ENCODE measurements at regions not wholly inside any gene's neighbourhood (a gene's known extent, or its start where the extent isn't known, plus 50 kb on each side); places are given as distances from the start of the nearest gene placed in this dataset.

DNA sequence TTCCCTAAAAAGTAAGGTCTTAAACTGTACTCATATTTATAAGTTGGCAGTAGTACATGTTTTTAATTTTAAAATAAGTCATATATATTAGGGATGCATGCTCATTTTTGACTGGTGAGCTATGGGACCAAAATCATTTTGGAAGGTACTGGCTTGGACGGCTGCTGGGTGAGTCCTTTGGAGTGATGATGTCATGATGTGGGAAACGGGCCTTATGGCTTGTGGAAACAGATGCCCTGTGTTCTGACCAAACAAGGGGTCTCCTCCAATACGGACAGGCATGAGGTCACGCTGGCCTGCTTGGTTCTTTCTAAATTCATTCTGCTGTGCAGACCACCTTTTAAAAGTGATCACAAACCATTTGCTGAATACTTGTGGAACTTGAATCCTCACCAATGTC lies 109.2 kb upstream of the MGAT5 start:
- no peak for DNase-seq (ENCODE audit: low spot score)

DNA sequence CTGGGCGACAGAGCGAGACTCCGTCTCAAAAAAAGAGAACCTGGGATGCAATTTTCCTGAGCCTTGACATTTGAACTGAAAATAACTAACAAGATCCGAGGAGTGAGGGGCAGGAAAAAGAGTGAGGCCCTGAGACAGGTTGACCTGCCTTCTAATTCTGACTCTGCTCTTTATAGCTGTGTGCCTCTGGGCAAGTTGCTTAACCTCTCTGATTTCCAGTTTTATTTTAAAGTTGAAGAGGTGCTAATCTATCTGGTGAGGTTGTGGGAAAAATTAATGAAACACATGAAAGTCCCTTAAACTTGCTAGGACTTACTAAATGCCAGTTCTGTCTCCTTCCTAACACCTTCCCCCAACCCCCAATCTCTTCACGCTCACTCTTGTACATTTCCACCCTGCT lies 108.4 kb upstream of the MGAT5 start:
- DNase-seq (ENCODE audit: low spot score), result no peak

DNA sequence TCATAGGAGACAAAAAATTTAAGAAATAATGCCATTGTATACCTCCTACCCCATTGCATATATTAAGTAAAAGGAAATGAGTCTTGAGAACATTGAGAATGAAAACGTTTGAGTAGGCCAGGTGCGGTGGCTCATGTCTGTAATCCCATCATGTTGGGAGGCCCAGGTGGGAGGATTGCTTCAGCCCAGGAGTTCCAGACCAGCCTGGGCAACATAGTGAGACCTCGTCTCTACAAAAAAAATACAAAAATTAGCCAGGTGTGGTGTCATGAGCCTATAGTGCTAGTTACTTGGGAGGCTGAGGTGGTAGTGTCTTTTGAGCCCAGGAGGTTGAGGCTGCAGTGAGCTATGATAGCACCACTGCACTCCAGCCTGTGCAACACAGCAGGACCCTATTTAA lies 107.7 kb upstream of the MGAT5 start:
- DNase-seq (ENCODE audit: low spot score), result no peak

DNA sequence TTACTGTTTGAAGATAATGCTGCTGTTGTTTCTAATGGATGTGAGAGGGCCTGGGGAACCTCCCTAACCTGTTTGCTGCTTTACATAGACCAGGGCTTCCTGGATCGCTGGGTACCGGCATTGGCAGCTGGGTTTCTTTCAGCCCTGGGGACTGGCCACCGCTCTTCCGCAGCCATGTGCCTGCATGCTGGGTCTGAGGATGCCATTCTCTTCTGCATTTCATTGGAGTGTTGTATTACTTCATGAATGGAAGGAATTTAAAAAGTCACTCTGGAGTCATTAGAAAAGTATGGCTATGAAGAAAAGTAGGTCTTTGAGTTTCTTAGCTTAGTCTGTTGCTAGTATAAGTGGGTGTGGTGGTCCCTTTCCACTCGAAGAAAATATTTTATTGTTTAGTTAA lies 107.3 kb upstream of the MGAT5 start:
- DNase-seq (ENCODE audit: low spot score), result no peak

DNA sequence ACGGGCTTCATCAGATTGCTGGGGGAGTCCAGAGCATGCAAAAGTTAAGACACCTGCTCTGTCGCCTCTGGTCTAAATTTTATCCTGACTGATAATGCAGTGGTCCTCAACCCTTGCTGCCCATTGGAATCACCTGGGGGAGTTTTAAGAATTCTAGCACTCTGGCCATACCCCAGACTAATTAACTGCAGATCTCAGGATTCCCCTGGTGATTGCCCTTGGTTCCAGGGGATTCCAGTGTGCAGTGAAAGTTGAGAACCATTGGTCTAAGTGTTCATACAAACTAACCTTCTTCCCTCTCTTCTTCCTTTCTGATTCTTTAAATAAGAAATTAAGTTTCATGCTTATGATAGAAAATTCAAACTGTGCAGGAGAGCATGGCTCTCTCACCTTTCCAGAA lies 105.7 kb upstream of the MGAT5 start:
- no peak for DNase-seq (ENCODE audit: low spot score)

DNA sequence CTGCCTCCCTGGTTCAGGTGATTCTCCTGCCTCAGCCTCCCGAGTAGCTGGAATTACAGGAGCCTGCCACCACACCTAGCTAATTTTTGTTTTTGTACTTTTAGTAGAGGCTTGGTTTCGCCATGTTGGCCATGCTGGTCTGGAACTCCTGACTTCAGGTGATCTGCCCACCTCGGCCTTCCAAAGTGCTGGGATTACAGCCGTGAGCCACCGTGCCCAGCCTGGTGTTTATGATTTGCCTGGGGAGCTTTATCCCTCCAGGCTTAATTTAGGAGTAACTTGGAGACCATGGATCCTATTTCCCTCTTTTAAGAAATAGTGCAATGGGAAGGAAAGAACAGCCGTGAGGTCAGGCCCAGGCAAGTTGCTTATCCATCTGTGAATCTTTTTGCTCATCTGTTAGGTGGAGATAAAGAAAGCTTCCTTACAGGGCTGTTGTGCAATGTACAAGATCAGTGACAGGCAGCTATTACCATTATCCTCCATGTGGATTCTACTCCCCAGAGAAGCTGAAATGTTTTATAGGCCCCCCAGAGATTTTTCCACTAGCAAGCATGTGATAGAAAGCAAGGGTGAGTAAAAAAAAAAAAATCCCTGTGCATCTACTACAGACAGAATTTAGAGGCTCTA lies 104.9 kb upstream of the MGAT5 start:
- no peak for DNase-seq (ENCODE audit: low spot score)

DNA sequence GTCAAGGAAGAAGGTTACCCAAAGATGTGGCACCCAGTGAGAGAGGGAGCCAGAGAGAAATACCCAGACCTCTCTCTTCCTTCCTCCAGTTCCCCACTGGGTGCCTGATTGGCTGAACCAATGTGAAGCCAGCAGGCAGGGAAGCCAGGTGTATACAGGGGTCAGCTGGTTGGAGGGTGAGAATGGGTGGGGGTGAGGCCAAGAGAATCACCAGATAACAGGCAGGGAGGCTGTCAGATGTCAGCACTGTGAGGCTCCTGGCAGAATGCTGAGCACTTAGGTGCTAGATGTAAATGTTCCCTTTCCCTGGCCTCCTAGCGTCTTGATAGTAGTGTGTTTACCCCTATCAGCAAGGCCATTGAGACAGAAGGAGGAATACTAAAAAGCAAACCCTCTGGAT lies 104.0 kb upstream of the MGAT5 start:
- no peak for DNase-seq (ENCODE audit: low spot score)

DNA sequence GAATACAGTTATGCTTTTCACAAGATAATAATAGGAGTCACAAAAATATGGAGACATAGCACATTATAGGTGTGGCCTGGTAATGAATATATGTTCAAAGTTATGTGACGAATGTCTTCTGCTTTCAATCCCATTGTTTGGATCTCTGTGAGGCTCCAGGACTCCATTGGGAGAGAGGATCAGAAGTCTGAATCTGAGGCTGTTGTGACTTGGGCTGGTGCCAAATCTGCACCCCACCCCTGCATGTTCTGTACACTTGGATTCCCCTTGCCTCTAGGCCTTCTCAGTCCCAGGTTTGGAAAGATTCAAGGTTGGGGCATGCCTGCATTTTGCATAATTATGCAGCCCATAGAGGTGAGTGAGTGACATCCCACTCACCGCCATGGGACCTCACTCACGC lies 103.1 kb upstream of the MGAT5 start:
- DNase-seq (ENCODE audit: low spot score), result no peak

DNA sequence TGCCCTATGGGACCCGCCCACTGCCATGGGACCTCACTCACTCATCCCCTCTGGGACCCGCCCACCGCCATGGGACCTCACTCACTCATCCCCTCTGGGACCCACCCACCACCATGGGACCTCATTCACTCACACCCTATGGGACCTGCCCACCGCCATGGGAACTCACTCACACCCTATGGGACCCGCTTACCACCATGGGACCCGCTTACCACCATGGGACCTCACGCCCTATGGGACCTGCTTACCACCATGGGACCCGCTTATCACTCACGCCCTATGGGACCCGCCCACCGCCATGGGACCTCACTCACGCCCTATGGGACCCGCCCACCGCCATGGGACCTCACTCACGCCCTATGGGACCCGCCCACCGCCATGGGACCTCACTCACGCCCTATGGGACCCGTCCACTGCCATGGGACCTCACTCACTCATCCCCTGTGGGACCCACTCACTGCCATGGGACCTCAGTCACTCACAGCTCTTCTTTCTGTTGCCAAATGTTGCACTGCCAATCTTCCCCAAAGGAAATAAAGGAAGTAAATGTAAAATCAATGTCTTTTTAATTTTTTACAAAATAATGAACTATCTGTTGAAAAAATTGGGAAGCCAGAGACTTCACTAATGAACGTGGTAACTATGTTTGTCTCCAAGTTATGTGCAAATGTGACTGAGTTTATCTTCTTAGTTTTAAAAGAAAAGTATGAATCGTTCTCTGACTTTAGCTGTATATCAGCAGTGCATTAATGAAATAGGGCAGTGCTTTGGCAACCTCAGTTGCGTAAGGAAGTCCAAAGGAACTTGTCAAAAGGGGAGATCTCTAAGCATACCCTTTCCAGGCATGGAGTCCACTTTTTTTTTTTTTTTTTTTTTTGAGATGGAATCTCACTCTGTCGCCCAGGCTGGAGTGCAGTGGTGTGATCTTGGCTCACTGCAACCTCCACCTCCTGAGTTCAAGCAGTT lies 101.5 kb upstream of the MGAT5 start:
- DNase-seq (ENCODE audit: low spot score), result no peak

DNA sequence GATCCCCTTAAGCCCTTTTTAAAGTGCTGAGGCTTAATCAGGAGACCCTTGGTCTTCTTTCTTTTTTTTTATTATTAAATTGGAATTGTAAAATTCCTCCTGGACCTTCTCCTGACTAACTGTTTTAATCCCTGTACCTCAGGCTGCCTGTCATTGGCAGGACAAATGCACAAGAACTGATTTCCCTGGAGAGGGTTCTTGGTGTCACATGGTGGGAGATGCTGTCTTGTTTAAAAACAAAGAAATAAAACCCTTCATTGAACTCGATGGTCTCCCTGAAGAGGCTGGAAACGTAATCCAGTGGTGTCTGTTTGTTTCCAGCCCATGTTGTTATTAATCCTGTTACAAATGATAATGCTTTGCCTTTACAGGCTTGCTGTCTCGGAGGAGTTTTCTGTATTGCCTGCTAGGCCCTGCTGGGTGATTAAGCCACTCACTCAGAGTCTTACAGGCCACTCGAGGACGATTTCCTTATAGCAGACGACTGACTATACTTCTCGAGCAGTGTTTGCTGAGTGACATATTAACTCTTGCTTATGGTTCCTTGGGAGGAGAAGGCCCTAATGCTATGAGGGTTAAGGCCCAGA lies 100.5 kb upstream of the MGAT5 start:
- DNase-seq (ENCODE audit: low spot score), result no peak

DNA sequence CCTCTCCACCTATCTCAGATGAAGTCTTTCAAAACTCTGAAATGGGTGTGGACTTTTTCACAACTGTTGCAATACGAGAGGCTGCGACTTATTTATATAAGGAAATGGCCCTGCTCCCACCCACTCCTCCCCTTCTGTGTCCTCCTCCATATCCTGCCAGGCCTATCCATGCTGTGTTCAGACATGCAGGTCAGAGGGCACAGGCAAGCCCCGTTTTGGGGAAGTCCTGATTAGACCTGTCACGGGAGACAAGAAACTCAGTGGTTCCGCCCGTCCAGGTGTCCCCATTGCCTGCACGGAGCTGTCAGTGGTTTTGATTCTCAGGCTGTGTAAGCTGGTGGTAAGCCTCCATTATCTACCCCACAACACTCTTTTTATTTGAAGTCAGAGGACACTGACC lies 99.6 kb upstream of the MGAT5 start:
- no peak for DNase-seq (ENCODE audit: low spot score)

DNA sequence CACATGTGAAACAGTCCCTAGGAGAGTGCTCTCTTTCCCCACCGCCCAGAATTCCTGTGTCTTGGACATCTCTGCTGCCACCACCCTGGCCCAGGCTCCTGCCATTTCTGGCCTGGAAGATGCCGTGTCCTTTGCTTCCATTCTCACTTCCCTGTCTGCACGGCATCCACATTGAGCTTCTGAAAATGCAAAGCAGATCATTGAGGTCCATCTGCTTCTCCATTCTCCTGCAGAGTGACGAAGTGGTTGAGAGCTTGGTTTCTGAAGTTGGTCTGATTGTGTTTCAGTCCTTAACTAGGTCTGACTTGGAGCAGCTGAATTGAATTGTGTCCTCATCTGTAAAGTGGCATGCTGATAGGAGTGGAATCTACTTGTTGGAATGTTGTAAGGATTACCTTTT lies 98.7 kb upstream of the MGAT5 start:
- DNase-seq (ENCODE audit: low spot score), result no peak

DNA sequence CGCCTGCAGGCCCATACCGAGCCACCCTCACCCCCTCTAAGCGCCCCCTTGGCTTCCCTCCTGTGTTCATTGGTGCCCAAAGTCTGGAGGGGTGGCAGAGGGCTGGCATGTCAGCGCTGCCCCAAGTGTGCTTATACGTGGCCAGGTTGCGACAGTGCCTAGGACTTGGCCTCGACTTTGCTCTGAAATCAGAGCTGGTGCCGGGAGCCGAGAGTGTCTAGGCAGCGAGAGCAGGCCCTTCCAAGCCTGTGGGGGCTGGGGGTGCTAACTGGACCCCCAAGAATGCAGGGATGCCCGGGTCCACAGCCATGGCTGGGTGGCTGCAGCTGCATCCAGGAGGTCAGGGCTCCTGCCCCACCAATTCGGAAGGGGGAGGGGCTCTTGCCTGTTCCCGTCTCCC lies 95.6 kb upstream of the MGAT5 start:
- no peak for DNase-seq (ENCODE audit: low spot score)

DNA sequence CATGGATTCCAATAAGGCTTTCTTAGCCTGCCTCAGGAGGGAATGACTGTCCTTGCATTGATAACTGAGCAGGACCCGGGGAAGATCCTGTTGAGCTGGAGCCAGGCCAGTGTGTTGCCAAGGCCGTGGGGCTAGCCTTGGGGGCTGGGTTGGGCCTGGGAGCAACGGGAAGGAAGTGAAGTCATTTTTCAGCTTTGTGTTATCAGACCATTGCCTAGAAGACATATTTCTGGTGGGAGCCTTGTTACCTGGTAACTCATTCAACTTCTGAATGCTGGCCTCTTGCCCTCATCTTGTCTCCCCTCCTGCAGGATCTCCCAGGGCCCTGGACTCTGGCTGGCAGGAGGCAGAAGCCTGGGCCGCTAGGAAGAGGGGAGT lies 92.7 kb upstream of the MGAT5 start:
- DNase-seq (ENCODE audit: low spot score), result no peak

DNA sequence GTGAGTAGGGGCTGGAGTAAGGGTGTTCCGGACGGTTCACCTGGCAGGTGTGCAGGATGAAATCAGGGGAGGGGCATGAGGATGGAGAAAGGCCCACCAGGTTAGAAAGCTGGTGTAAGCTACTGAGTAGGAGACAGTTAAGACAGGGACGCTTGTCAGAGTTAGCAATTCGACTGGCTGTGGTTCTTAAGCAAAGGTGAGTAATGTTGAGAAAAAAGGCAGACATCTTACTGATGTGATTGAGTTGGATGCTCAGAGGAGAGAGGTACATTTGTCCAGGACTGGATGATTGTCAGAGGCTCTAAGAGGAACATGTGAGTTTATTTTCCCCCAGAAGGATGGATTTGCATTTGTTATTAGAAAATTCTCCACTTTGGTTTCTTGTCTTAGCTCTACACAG lies 90.5 kb upstream of the MGAT5 start:
- no peak for DNase-seq (ENCODE audit: low spot score)

DNA sequence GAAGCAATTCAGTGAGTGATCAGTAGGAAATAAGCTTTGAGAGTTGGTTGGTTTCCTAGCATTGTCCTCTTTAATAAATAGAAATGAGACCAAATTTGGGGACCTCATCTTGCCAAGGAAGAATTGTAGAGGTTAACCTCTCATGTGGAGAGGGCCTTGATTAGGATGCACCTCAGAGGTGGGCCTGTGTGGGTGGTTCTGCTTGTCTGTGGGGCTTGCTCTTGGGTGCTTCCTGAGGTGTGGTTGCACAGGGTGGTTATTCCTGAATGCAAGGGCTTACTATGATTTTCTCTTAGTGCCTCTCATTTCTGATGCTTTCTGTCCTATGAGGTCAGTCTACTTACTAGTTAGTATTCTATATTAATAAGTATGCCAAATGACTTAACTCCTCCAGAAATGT lies 89.6 kb upstream of the MGAT5 start:
- DNase-seq (ENCODE audit: low spot score), result no peak

DNA sequence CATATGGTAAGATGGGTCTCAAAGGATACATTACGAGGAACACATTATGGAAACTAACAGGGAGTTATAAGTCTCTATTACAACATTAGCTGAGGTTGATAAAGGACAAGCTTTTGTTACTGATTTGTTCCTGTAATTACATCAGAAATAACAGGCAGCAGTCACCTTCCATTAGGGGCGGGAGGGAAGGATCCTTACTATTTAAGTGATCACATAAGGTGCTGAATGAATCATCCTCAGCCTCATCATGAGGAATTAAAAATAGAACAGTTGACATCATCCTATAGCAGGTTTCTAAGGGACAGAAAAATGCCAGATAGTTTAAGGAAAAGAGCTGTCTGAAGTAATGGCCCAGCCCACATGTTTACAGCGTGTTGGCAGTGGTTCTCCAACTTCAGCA lies 86.9 kb upstream of the MGAT5 start:
- peak; percentile 45 for DNase-seq (ENCODE audit: low spot score)

DNA sequence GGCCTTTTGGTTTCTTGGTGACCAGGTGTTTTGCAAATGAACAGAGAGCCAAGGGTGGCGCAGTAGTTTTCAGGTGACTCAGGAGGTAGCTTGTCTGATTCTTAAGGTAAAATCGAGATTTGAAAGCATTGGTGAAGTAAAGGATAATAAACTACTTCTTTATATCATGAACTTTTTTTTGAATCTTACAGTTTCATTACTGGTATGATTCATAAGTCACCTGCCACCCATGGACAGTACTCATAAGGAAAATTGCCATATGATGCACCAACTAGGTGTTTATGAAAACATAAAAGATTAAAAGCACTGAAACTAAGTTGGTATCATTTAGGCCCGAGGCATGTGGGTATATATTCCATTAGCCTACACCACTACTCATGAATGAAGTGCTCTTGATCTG lies 84.1 kb upstream of the MGAT5 start:
- no peak for DNase-seq (ENCODE audit: low spot score)

DNA sequence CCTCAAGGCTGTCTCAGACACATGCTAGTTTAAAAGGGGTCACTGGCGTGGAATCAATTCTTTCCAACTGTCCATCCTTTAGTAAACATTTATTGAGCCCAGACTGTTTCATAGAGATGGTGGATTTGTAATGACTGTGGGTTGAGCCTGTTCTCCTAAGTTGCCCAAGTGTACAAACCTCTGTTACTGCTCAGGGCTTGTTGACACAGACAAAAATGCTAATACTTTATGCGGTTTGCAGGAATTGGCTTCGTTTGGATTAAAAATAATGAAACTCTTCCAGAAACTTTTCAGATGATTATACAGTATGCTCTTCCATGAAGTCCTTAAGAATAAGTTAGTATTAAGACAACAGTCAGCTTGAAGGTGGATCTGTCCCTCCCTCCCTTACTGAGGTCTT lies 83.6 kb upstream of the MGAT5 start:
- no peak for DNase-seq (ENCODE audit: low spot score)

DNA sequence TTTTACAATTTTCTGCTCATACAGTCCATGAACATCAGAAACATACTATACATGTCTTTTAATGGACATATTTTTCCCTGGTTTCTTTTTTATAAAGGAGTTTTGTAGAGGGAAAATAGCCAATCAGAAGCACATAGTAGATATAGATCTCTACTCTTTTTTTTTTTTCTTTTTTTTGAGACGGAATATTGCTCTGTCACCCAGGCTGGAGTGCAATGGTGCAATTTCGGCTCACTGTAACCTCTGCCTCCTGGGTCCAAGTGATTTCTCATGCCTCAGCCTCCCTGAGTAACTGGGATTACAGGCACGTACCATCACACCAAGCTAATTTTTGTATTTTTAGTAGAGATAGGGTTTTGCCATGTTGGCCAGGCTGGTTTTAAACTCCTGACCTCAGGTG lies 83.2 kb upstream of the MGAT5 start:
- no peak for DNase-seq (ENCODE audit: low spot score)

DNA sequence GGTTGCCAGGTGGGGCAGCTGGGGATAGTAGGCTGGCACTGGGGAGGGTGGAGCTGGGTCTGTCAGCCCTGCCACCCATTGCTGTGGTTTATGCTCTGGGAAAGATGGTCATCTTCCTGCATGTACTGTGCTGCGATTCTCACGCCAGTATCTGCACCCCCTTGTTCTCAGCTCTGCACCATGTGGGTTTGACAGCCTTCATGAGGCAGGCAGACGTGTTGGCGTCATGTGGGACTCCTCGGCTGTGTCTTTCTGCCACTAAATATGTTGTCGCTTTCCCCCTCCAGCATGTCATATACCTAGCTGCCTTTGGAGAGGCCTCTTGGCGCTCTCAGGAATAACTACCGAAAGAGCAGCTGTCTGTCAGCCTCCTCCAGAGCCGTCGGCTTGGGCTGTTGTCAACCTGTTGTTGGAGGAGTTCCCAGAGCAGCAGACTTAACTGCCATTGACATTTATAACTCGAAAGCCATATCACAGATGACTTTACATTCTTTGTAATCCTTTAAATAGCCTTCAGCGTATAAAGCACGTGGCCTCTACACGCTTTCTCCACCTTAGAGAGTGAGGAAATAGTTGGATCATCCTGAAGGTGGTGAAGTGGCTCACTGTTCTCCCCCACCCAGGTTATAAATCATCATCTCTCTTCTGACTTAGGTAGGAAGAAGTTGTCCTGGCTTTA lies 80.4 kb upstream of the MGAT5 start:
- DNase-seq (ENCODE audit: low spot score), result no peak

DNA sequence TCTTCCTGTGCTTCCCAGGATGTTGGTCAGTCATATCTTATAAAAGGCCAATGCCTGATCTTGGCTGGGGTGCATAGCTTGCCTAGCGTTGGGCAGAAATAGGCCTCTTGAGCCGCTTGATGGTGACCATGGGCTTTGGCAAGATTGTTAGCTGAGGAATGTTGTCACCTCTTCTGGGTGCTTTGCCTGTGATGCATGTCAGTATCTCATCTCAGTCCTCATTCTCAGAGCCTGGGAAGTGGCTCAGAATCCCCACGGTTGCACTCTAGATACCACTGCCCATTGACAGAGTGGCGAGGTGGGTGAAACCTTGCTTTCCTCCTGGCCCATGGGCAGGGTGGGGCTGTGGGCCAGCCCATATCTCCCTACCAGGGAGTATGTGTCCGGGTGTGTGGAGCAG lies 79.2 kb upstream of the MGAT5 start:
- no peak for DNase-seq (ENCODE audit: low spot score)

DNA sequence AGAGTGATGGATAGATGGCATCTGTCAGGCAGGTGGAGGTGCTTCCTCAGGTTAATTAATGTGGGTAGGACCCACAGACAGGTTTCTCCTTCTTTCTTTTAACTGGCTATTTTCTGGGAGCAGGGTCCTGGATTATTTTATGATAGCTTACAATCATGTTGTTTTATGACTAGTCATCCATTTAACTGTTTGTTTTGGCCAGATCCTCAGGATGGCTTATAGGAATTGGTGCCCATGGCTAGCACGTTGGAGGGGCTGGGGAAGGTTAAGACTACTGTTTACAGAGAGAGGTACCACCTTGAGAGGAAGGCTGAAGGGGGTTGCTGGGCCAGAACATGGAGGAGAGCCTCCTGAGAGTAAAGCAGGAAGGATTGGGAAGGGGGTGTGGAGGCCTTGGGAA lies 78.0 kb upstream of the MGAT5 start:
- no peak for DNase-seq (ENCODE audit: low spot score)
